ENCODE measurements at regions not wholly inside any gene's neighbourhood (a gene's known extent, or its start where the extent isn't known, plus 50 kb on each side); places are given as distances from the start of the nearest gene placed in this dataset.

- H3K36me3 Mint-ChIP-seq (ENCODE audit: low read depth), result no peaks in the 10 kb centered on the region
- no peaks in the 10 kb centered on the region for H3K27me3 Mint-ChIP-seq
- ChIA-PET POLR2A (no interaction called here), CTCF (no interaction called here)
- H3K9me3 ChIP-seq (ENCODE audit: control insufficient read depth in 1 of 2, insufficient read depth in 1 of 2, low read length in 2 of 2), result peaks cover 0 to 5% of the 10 kb centered on the region in 2 experiments
- no peak overlapping the region for H3K4me3 Mint-ChIP-seq
- no peaks in the 10 kb centered on the region for H3K4me1 Mint-ChIP-seq (ENCODE audit: low read depth)
- no peaks in the 10 kb centered on the region for H3K27me3 ChIP-seq (ENCODE audit: control insufficient read depth in 1 of 2, insufficient read depth in 2 of 2, low read length in 2 of 2)
- no peaks in the 10 kb centered on the region for H3K4me1 ChIP-seq (ENCODE audit: insufficient read depth, low read length)
- no peak for TF ChIP-seq CTCF (IDR thresholded peaks at IDR 0.05)
- H3K27ac Mint-ChIP-seq, result no peak overlapping the region
- ATAC-seq (ENCODE audit: poor library complexity), result no peak
- H3K36me3 ChIP-seq (ENCODE audit: insufficient read depth, low read length), result no peaks in the 10 kb centered on the region
- no peak overlapping the region for H3K4me3 ChIP-seq (ENCODE audit: low read length)
- peaks cover 5% of the 10 kb centered on the region for H3K9me3 Mint-ChIP-seq
- intact Hi-C loops (cut with DNase I, micrococcal nuclease), result no loop called here
- no peak for DNase-seq
- H3K27ac ChIP-seq (ENCODE audit: low read depth in 1 of 2, low read length in 2 of 2), result no peak overlapping the region
These were observed 423.2 kb downstream of the PYDC2 start for GRCh38 chr3:191884132-191884531.

- DNase-seq (no peak), ATAC-seq (ENCODE audit: poor library complexity) (no peak)
- Mint-ChIP-seq H3K27me3 (no peaks in the 10 kb centered on the region), H3K4me3 (no peak overlapping the region), H3K36me3 (ENCODE audit: low read depth) (no peaks in the 10 kb centered on the region), H3K9me3 (no peaks in the 10 kb centered on the region), H3K27ac (no peak overlapping the region), H3K4me1 (ENCODE audit: low read depth) (no peaks in the 10 kb centered on the region)
- no peak overlapping the region for H3K27ac ChIP-seq (ENCODE audit: low read depth in 1 of 2, low read length in 2 of 2)
- ChIA-PET POLR2A (no interaction called here), CTCF (no interaction called here)
- peaks cover 0 to 5% of the 10 kb centered on the region in 2 experiments for H3K9me3 ChIP-seq (ENCODE audit: control insufficient read depth in 1 of 2, insufficient read depth in 1 of 2, low read length in 2 of 2)
- H3K4me3 ChIP-seq (ENCODE audit: low read length), result no peak overlapping the region
- no peaks in the 10 kb centered on the region for H3K27me3 ChIP-seq (ENCODE audit: control insufficient read depth in 1 of 2, insufficient read depth in 2 of 2, low read length in 2 of 2)
- no peaks in the 10 kb centered on the region for H3K36me3 ChIP-seq (ENCODE audit: insufficient read depth, low read length)
- H3K4me1 ChIP-seq (ENCODE audit: insufficient read depth, low read length), result no peaks in the 10 kb centered on the region
- intact Hi-C loops (cut with DNase I, micrococcal nuclease), result no loop called here
- TF ChIP-seq CTCF (IDR thresholded peaks at IDR 0.05), result no peak
These were observed 428.1 kb downstream of the PYDC2 start for GRCh38 chr3:191889106-191889505.

GRCh38 chr3:191889756-191890155, 428.8 kb downstream of the PYDC2 start:
- peaks cover 0 to 5% of the 10 kb centered on the region in 2 experiments for H3K9me3 ChIP-seq (ENCODE audit: control insufficient read depth in 1 of 2, insufficient read depth in 1 of 2, low read length in 2 of 2)
- Mint-ChIP-seq H3K4me3 (no peak overlapping the region), H3K9me3 (no peaks in the 10 kb centered on the region), H3K27me3 (no peaks in the 10 kb centered on the region), H3K36me3 (ENCODE audit: low read depth) (no peaks in the 10 kb centered on the region), H3K27ac (no peak overlapping the region), H3K4me1 (ENCODE audit: low read depth) (no peaks in the 10 kb centered on the region)
- intact Hi-C loops (cut with DNase I, micrococcal nuclease), result no loop called here
- ChIA-PET POLR2A (no interaction called here), CTCF (no interaction called here)
- ATAC-seq (ENCODE audit: poor library complexity) (no peak), DNase-seq (no peak)
- no peak for TF ChIP-seq CTCF (IDR thresholded peaks at IDR 0.05)
- no peak overlapping the region for H3K4me3 ChIP-seq (ENCODE audit: low read length)
- no peaks in the 10 kb centered on the region for H3K36me3 ChIP-seq (ENCODE audit: insufficient read depth, low read length)
- no peaks in the 10 kb centered on the region for H3K27me3 ChIP-seq (ENCODE audit: control insufficient read depth in 1 of 2, insufficient read depth in 2 of 2, low read length in 2 of 2)
- H3K4me1 ChIP-seq (ENCODE audit: insufficient read depth, low read length), result no peaks in the 10 kb centered on the region
- H3K27ac ChIP-seq (ENCODE audit: low read depth in 1 of 2, low read length in 2 of 2), result no peak overlapping the region
